ENCODE measurements at regions not wholly inside any gene's neighbourhood (a gene's known extent, or its start where the extent isn't known, plus 50 kb on each side); places are given as distances from the start of the nearest gene placed in this dataset.

DNA sequence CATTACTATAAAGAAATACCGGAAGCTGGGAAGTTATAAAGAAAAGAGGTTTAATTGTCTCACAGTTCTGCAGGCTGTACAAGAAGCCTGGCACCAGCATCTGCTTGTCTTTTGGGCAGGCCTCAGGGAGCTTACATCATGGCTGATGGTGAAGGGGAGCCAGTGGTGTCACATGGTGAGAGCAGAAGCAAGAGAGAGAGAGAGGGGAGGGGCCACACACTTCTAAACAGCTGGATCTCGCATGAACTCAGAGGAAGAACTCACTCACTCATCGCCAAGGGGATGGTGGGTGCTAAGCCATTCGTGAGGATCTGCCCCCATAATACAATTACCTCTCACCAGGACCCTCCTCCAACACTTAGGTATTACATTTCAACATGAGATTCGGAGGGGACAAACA is 51.8 kb upstream of the ANKRD34C start:
- TF ChIP-seq Cebpa-rat (IDR thresholded peaks at IDR 0.05), result no peak
- no peaks in the 10 kb centered on the region for H3K27me3 ChIP-seq
- no peak overlapping the region for H3K4me3 ChIP-seq
- no peaks in the 10 kb centered on the region for H3K4me1 ChIP-seq
- no peaks in the 10 kb centered on the region for H4K20me1 ChIP-seq
- no peak overlapping the region for H3K9ac ChIP-seq
- H3K27ac ChIP-seq, result no peak overlapping the region
- no peaks in the 10 kb centered on the region for H3K36me3 ChIP-seq
- H3K4me2 ChIP-seq, result no peak overlapping the region
- peaks cover 26% of the 10 kb centered on the region for H3K9me3 ChIP-seq

DNA sequence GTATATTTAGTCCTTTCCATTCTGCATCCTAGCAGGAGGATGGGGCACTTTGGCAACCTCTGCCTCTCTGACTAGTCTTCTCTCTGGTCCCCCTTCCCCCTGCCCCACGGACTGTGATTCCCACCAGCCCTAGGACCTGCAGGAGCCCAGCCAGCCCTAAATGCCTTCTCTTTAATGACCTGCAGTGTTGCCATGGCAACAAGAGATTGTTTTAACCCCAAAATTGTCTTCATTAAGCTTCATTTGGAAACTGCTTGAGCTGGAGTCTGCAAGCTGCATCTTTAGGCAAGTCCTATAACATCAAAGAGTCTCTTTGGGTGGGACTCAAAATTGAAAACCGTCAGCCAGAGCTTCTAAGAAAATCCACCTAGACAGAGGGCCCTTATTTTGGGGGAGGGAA is 59.7 kb upstream of the ANKRD34C start:
- Histone ChIP-seq H3K4me3 (no peak overlapping the region), H4K20me1 (no peaks in the 10 kb centered on the region), H3K36me3 (no peaks in the 10 kb centered on the region), H3K4me1 (no peaks in the 10 kb centered on the region), H3K27ac (no peak overlapping the region), H3K9me3 (peaks cover 5% of the 10 kb centered on the region; the same call in 1 of the 2 replicates), H3K9ac (no peak overlapping the region), H3K27me3 (no peaks in the 10 kb centered on the region), H3K4me2 (no peak overlapping the region)
- TF ChIP-seq Cebpa-rat (IDR thresholded peaks at IDR 0.05), result no peak

DNA sequence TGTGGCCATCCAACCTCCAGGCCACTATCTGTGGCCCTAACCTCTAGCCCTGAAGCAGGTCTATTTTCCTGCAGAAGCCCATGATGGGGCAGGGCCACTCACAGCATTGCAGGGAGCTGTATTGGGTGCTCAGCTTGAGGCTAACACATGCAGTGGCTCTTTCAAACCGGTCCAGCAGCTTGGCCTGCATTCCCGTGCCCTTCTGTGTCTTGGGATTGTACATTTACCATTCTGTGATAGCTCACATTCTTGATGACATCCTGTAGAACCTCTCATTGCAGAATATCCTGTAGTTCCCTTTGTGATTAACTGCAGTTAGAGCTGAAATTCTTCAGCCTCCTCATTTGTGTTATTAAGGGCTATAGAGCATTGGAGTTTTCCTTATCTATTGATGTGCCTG is 60.8 kb upstream of the ANKRD34C start:
- Histone ChIP-seq H3K4me2 (no peak overlapping the region), H3K9me3 (peaks cover 6% of the 10 kb centered on the region; the same call in 1 of the 2 replicates), H3K27me3 (no peaks in the 10 kb centered on the region), H4K20me1 (no peaks in the 10 kb centered on the region), H3K36me3 (no peaks in the 10 kb centered on the region), H3K9ac (no peak overlapping the region), H3K4me3 (no peak overlapping the region), H3K4me1 (no peaks in the 10 kb centered on the region), H3K27ac (no peak overlapping the region)
- TF ChIP-seq Cebpa-rat (IDR thresholded peaks at IDR 0.05), result no peak

DNA sequence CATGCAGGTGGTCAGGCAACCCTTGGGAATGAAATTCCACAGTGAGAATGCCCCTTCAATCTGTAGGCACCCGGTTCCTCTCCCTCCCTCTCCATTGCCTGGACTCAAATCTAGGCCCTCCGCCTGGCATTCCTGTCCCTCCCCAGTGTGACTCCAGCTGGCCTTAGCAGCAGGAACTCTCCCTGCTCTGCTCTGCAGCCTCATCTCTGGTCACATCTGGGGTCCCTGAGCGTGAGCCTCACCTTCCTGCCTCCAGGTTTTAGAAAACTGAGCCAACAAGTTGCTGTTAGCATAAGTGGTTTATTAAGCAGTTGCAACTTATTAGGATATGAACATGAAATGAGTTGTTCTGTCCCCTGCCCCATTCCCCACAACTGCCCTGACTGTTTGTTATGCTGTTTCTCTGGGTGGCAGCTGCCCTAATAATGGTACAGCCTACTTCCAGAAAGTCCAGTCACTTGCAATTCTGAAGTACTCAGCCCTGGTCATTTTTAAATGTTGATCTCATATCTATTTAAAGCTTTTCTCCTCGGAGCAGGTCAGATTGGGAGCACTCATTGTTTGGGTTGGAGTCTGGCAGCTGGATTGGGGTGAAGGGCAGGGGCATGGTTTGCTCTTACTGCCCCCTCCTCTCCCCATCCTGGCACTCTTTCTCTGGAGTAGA is 63.0 kb upstream of the ANKRD34C start:
- no peak overlapping the region for H3K4me2 ChIP-seq
- H3K9me3 ChIP-seq, result peaks cover 6% of the 10 kb centered on the region; the same call in 1 of the 2 replicates
- H3K4me1 ChIP-seq, result peaks cover 9% of the 10 kb centered on the region
- TF ChIP-seq Cebpa-rat (IDR thresholded peaks at IDR 0.05), result no peak
- H3K9ac ChIP-seq, result no peak overlapping the region
- H3K36me3 ChIP-seq, result no peaks in the 10 kb centered on the region
- H4K20me1 ChIP-seq, result no peaks in the 10 kb centered on the region
- no peak overlapping the region for H3K27ac ChIP-seq
- H3K27me3 ChIP-seq, result no peaks in the 10 kb centered on the region
- no peak overlapping the region for H3K4me3 ChIP-seq

DNA sequence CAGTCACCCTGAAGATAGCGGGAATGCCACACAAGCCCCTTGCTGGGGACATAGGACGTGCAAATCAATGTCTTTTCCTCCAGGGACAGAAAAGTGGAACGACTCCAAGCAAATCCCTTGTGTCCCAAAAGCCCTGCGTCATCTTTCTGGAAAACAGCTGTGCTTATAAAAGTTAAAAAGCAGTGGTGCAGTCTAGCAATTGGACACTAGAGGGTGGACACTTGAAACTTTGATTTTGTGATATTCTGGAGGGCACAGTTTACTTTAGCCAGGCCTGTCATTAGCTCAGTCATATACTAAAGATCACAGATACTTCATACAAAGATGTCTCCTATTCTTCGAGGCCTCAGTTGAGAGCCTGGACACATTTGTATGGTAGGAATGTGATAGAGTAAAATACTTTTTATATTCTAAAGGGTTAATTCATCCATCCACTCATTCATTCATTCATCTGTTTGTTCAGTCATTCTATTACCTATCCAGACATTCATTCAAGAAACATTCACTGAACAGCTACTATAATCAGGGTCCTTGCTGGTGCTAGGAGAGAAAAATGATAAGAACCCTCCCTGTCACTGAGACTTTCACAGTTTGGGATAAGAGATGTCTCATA is 63.8 kb upstream of the ANKRD34C start:
- Histone ChIP-seq H3K36me3 (no peaks in the 10 kb centered on the region), H3K9ac (no peak overlapping the region), H3K9me3 (peaks cover 6% of the 10 kb centered on the region; the same call in 1 of the 2 replicates), H3K4me3 (no peak overlapping the region), H3K27ac (no peak overlapping the region), H3K27me3 (no peaks in the 10 kb centered on the region), H3K4me2 (no peak overlapping the region), H4K20me1 (no peaks in the 10 kb centered on the region), H3K4me1 (peaks cover 12% of the 10 kb centered on the region)
- TF ChIP-seq Cebpa-rat (IDR thresholded peaks at IDR 0.05), result no peak

DNA sequence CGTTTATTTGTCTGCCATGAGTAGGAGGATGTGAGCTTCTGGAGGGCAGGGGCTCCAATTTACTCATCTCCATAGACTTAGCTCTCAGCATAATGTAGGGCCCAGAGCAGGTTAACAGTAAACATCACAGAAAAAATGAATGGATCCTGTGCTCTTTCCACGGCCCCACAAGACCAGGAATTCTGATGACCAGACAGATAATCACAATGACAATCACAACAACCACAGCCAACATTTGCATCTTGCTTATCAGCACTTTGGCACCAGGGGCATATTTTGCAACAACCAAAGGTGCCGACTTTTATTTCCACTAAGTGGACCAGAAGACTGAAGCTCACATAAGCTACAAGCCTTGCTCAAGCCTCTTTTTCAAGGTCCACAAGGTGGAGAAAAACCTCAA is 68.9 kb upstream of the ANKRD34C start:
- no peak for TF ChIP-seq Cebpa-rat (IDR thresholded peaks at IDR 0.05)
- Histone ChIP-seq H3K4me3 (no peak overlapping the region), H4K20me1 (no peaks in the 10 kb centered on the region), H3K36me3 (no peaks in the 10 kb centered on the region), H3K4me1 (peaks cover 12% of the 10 kb centered on the region), H3K9ac (no peak overlapping the region), H3K4me2 (no peak overlapping the region), H3K9me3 (peaks cover 6% of the 10 kb centered on the region; the same call in 1 of the 2 replicates), H3K27ac (no peak overlapping the region), H3K27me3 (peaks cover 5% of the 10 kb centered on the region; the same call in 1 of the 2 replicates)

DNA sequence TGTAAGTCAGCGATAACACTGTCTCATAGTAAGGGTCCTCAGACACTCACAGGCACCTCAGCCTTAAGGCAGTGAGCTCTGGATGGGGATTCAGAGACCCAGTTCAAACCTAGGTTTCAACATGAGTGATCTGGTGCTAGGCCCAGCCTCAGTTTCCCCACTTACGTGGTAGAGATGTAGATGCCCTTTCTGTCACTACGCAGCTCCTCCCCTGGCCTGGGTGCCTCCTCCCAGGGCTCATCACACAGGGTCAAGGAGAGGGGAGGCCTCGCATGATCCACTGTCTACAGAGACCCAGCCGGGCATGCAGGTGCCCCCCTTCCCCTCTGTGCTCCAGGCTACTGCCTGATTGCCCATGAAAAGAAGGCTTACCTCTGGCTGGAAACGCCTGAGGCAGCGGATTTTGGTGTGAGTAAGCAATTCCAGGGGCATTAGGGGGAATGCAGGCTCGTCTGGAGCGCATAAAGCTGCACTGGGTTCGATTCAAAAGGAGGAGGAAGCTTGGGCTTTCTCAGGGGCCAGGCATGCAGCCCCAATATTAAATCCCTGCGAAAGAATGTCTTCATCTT is 69.8 kb upstream of the ANKRD34C start:
- H3K27ac ChIP-seq, result no peak overlapping the region
- no peak for TF ChIP-seq Cebpa-rat (IDR thresholded peaks at IDR 0.05)

DNA sequence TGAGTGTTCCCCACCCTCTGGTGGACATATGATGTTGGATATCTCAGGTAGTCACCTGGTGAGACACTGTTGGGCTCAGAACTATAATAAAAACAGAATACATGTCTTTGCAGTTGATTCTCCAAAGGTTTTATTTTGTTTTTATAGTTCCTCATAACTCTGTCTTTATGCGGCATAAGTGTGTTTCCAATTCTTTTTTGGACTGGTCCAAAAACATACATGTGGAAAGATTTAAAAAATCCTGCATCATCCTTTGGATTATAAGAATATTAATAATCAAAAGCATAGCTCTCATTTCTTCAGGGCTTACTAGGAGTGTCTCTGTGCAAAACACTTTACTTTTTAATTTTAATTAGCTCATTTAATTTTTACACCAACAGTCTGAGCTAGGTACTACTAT is 71.0 kb upstream of the ANKRD34C start:
- Histone ChIP-seq H3K4me3 (no peak overlapping the region), H3K9ac (no peak overlapping the region), H3K4me1 (peaks cover 12% of the 10 kb centered on the region), H3K27me3 (peaks cover 5% of the 10 kb centered on the region; the same call in 1 of the 2 replicates), H3K9me3 (no peaks in the 10 kb centered on the region), H3K4me2 (no peak overlapping the region), H3K27ac (no peak overlapping the region), H4K20me1 (no peaks in the 10 kb centered on the region), H3K36me3 (no peaks in the 10 kb centered on the region)
- no peak for TF ChIP-seq Cebpa-rat (IDR thresholded peaks at IDR 0.05)

More for the DNA sequence above, 69.8 kb upstream of the ANKRD34C start:
- no peak overlapping the region for H3K4me3 ChIP-seq
- H3K4me2 ChIP-seq, result no peak overlapping the region
- H3K9me3 ChIP-seq, result peaks cover 6% of the 10 kb centered on the region; the same call in 1 of the 2 replicates
- no peaks in the 10 kb centered on the region for H4K20me1 ChIP-seq
- H3K9ac ChIP-seq, result no peak overlapping the region
- H3K36me3 ChIP-seq, result no peaks in the 10 kb centered on the region
- H3K27me3 ChIP-seq, result peaks cover 5% of the 10 kb centered on the region; the same call in 1 of the 2 replicates
- H3K4me1 ChIP-seq, result peaks cover 12% of the 10 kb centered on the region

DNA sequence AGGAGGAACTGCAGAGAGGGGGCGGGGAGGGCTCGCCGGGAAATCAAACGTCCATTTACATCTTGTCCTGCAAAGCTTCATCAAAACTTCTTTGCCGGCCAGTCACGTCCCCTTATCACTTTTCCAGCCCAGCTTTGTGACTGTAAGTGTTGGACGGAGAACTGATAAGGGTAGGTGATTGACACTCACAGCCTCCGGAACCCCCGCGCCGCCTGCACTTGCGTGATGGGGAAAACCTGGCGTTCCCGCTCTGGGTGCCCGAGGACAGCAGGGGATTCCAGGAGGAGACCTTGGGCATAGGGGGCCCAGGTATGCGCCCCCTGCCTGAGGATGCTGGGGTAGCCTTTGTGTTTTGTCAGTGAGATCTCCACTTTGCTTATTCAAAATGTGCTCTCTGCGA is 72.8 kb upstream of the ANKRD34C start:
- Histone ChIP-seq H3K27ac (no peak overlapping the region), H3K4me2 (no peak overlapping the region), H3K27me3 (peaks cover 5% of the 10 kb centered on the region), H3K9ac (no peak overlapping the region), H3K9me3 (no peaks in the 10 kb centered on the region), H3K36me3 (no peaks in the 10 kb centered on the region), H3K4me3 (no peak overlapping the region), H3K4me1 (peaks cover 5% of the 10 kb centered on the region), H4K20me1 (no peaks in the 10 kb centered on the region)
- no peak for TF ChIP-seq Cebpa-rat (IDR thresholded peaks at IDR 0.05)

DNA sequence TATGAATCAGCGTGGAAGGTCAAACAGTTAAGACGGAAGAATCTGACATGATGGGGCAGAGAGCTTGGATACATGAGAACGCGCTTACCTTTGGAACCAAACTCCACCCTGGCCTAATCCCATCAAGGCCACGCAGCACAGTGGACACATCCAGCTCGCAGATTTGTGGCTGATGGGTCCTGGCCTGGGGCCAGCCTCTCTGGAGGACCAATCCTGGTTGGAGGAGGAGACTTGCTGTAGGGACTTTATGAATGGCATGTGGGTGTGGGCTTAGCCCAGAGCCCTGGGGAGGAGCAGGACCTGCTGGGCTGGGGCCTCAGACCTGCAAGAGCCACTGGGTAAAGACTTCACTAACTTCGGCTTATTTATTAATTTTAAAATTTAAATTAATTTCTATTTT is 73.4 kb upstream of the ANKRD34C start:
- no peaks in the 10 kb centered on the region for H3K4me1 ChIP-seq
- H3K36me3 ChIP-seq, result no peaks in the 10 kb centered on the region
- no peak overlapping the region for H3K27ac ChIP-seq
- H3K9me3 ChIP-seq, result no peaks in the 10 kb centered on the region
- H3K4me3 ChIP-seq, result no peak overlapping the region
- TF ChIP-seq Cebpa-rat (IDR thresholded peaks at IDR 0.05), result no peak
- H3K9ac ChIP-seq, result no peak overlapping the region
- H3K27me3 ChIP-seq, result peaks cover 5% of the 10 kb centered on the region
- H4K20me1 ChIP-seq, result no peaks in the 10 kb centered on the region
- no peak overlapping the region for H3K4me2 ChIP-seq

All from BLaER1 (cell line).